ENCODE measurements at regions not wholly inside any gene's neighbourhood (a gene's known extent, or its start where the extent isn't known, plus 50 kb on each side); places are given as distances from the start of the nearest gene placed in this dataset.

DNA sequence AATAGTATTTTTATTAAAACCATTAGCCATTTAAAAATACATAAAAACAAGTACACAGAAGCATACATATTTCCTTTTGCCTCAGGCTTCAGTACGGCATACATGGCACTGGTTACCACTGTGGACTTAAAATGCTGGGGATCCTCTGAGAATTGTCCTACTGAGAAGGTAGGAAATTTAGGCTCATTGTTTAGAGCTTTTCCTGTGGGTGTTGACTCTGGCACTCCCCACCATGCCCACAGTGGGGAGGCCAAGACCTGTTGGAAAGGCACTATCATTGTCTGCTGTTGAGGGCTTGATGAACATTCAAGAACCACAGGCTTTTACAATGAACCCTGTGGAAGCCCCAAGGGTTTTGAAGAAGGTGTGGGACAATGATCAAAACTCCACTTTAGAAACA lies 473.4 kb downstream of the BTBD3 start:
- H3K9ac ChIP-seq (ENCODE audit: low read length): no peak overlapping the region
- H3K9me3 Mint-ChIP-seq (ENCODE audit: unreplicated experiment): no peaks in the 10 kb centered on the region
- no peaks in the 10 kb centered on the region for H3K27me3 ChIP-seq (ENCODE audit: insufficient read depth, low read length)
- no peak overlapping the region for H3K27ac ChIP-seq (ENCODE audit: low read depth, low read length)
- peaks cover 14% of the 10 kb centered on the region for H3K4me1 Mint-ChIP-seq (ENCODE audit: low read depth, unreplicated experiment)
- H3K4me2 ChIP-seq (ENCODE audit: low read length): no peak overlapping the region
- no peak overlapping the region for H3K4me3 ChIP-seq (ENCODE audit: insufficient read depth, low read depth, low read length)
- no peaks in the 10 kb centered on the region for H3K36me3 Mint-ChIP-seq (ENCODE audit: low read depth, unreplicated experiment)
- FAIRE-seq: no peak
- H3K4me3 Mint-ChIP-seq (ENCODE audit: unreplicated experiment): no peak overlapping the region
- no peaks in the 10 kb centered on the region for H3K79me2 ChIP-seq (ENCODE audit: insufficient read depth, low read length)
- no peaks in the 10 kb centered on the region for H4K20me1 ChIP-seq (ENCODE audit: insufficient read depth, low read length)
- H3K27ac Mint-ChIP-seq (ENCODE audit: unreplicated experiment): no peak overlapping the region
- no peaks in the 10 kb centered on the region for H3K4me1 ChIP-seq (ENCODE audit: insufficient read depth, low read length)
- H3K9me3 ChIP-seq (ENCODE audit: insufficient read depth, low read depth, low read length): no peaks in the 10 kb centered on the region
- no peak overlapping the region for H2AFZ ChIP-seq (ENCODE audit: low read depth, low read length)
- no peaks in the 10 kb centered on the region for H3K27me3 Mint-ChIP-seq (ENCODE audit: low read depth, unreplicated experiment)
- TF ChIP-seq EZH2 (IDR thresholded peaks at IDR 0.05; ENCODE audit: insufficient read depth, low read length): no peak
- TF ChIP-seq, protein P1, sequence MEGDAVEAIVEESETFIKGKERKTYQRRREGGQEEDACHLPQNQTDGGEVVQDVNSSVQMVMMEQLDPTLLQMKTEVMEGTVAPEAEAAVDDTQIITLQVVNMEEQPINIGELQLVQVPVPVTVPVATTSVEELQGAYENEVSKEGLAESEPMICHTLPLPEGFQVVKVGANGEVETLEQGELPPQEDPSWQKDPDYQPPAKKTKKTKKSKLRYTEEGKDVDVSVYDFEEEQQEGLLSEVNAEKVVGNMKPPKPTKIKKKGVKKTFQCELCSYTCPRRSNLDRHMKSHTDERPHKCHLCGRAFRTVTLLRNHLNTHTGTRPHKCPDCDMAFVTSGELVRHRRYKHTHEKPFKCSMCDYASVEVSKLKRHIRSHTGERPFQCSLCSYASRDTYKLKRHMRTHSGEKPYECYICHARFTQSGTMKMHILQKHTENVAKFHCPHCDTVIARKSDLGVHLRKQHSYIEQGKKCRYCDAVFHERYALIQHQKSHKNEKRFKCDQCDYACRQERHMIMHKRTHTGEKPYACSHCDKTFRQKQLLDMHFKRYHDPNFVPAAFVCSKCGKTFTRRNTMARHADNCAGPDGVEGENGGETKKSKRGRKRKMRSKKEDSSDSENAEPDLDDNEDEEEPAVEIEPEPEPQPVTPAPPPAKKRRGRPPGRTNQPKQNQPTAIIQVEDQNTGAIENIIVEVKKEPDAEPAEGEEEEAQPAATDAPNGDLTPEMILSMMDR (IDR thresholded peaks at IDR 0.05; ENCODE audit: insufficient read depth, low read depth, low read length): no peak
- no peak for DNase-seq (ENCODE audit: low read depth)
- no peaks in the 10 kb centered on the region for H3K36me3 ChIP-seq (ENCODE audit: insufficient read depth, low read length)

- Histone ChIP-seq H3K79me2 (ENCODE audit: insufficient read depth, low read length) (no peaks in the 10 kb centered on the region), H3K9me3 (ENCODE audit: insufficient read depth, low read depth, low read length) (no peaks in the 10 kb centered on the region), H3K36me3 (ENCODE audit: insufficient read depth, low read length) (no peaks in the 10 kb centered on the region), H3K27ac (ENCODE audit: low read depth, low read length) (no peak overlapping the region), H3K4me3 (ENCODE audit: insufficient read depth, low read depth, low read length) (no peak overlapping the region), H3K4me2 (ENCODE audit: low read length) (no peak overlapping the region), H2AFZ (ENCODE audit: low read depth, low read length) (no peak overlapping the region), H3K4me1 (ENCODE audit: insufficient read depth, low read length) (no peaks in the 10 kb centered on the region), H3K27me3 (ENCODE audit: insufficient read depth, low read length) (no peaks in the 10 kb centered on the region), H4K20me1 (ENCODE audit: insufficient read depth, low read length) (no peaks in the 10 kb centered on the region), H3K9ac (ENCODE audit: low read length) (no peak overlapping the region)
- TF ChIP-seq, protein P1 (IDR thresholded peaks at IDR 0.05; ENCODE audit: insufficient read depth, low read depth, low read length): no peak
- no peak for TF ChIP-seq EZH2 (IDR thresholded peaks at IDR 0.05; ENCODE audit: insufficient read depth, low read length)
- Mint-ChIP-seq H3K4me1 (ENCODE audit: low read depth, unreplicated experiment) (peaks cover 4% of the 10 kb centered on the region), H3K27me3 (ENCODE audit: low read depth, unreplicated experiment) (peaks cover 3% of the 10 kb centered on the region), H3K36me3 (ENCODE audit: low read depth, unreplicated experiment) (no peaks in the 10 kb centered on the region), H3K4me3 (ENCODE audit: unreplicated experiment) (no peak overlapping the region), H3K9me3 (ENCODE audit: unreplicated experiment) (no peaks in the 10 kb centered on the region), H3K27ac (ENCODE audit: unreplicated experiment) (no peak overlapping the region)
- FAIRE-seq: no peak
- DNase-seq (ENCODE audit: low read depth): no peak
Observed at GRCh38 chr20:12394786-12395185, 477.1 kb downstream of the BTBD3 start.

DNA sequence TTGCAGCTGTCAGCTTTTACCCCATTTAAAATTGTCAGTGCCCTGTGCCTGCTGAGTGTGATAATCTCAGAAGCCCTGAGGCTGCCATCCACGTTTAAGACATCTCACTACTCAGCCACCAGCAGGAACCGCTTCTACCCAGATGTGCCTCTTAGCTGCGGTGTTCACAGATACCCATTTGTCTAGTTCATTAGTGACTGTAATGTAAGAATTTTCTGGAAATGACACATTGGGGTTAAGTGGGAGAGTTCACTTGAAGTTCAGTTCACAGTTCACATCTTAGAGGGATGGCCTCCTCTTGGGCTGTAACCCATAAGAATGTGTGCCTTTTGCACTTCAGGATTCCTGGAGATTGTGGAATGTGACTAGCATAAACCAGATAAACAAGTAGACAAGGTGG lies 477.7 kb downstream of the BTBD3 start:
- no peak for TF ChIP-seq EZH2 (IDR thresholded peaks at IDR 0.05; ENCODE audit: insufficient read depth, low read length)
- TF ChIP-seq, protein P1 (IDR thresholded peaks at IDR 0.05; ENCODE audit: insufficient read depth, low read depth, low read length): no peak
- Histone ChIP-seq H3K4me1 (ENCODE audit: insufficient read depth, low read length) (no peaks in the 10 kb centered on the region), H3K9me3 (ENCODE audit: insufficient read depth, low read depth, low read length) (no peaks in the 10 kb centered on the region), H4K20me1 (ENCODE audit: insufficient read depth, low read length) (no peaks in the 10 kb centered on the region), H2AFZ (ENCODE audit: low read depth, low read length) (no peak overlapping the region), H3K9ac (ENCODE audit: low read length) (no peak overlapping the region), H3K27me3 (ENCODE audit: insufficient read depth, low read length) (no peaks in the 10 kb centered on the region), H3K4me3 (ENCODE audit: insufficient read depth, low read depth, low read length) (no peak overlapping the region), H3K36me3 (ENCODE audit: insufficient read depth, low read length) (no peaks in the 10 kb centered on the region), H3K27ac (ENCODE audit: low read depth, low read length) (no peak overlapping the region), H3K79me2 (ENCODE audit: insufficient read depth, low read length) (no peaks in the 10 kb centered on the region), H3K4me2 (ENCODE audit: low read length) (no peak overlapping the region)
- H3K27ac Mint-ChIP-seq (ENCODE audit: unreplicated experiment): no peak overlapping the region
- peaks cover 3% of the 10 kb centered on the region for H3K27me3 Mint-ChIP-seq (ENCODE audit: low read depth, unreplicated experiment)
- DNase-seq (ENCODE audit: low read depth): no peak
- peaks cover 4% of the 10 kb centered on the region for H3K4me1 Mint-ChIP-seq (ENCODE audit: low read depth, unreplicated experiment)
- no peak overlapping the region for H3K4me3 Mint-ChIP-seq (ENCODE audit: unreplicated experiment)
- no peaks in the 10 kb centered on the region for H3K36me3 Mint-ChIP-seq (ENCODE audit: low read depth, unreplicated experiment)
- no peaks in the 10 kb centered on the region for H3K9me3 Mint-ChIP-seq (ENCODE audit: unreplicated experiment)
- no peak for FAIRE-seq
